Gastrocnemius medialis (tissue), 4 donors: ENCODE measurements at regions not wholly inside any gene's neighbourhood (a gene's known extent, or its start where the extent isn't known, plus 50 kb on each side); places are given as distances from the start of the nearest gene placed in this dataset.

Experiments used
- CTCF ChIP-seq, 5 experiments: fragments of 450-650 bp in 3 of 5; fragments of 200-600 bp in 2 of 5; sonication (generic) in 2 of 5; IDR thresholded peaks in 4 of 5; conservative IDR thresholded peaks in 1 of 5; 1 replicate in 4 of 5; 2 replicates in 1 of 5; pipeline ENCODE4 v1.5.1; 2016 to 2019; ENCODE audit warnings: antibody characterized with exemption in 5 of 5, mild to moderate bottlenecking in 3 of 5, moderate library complexity in 3 of 5
- POLR2A ChIP-seq, 2 donors: fragments of 450-650 bp; IDR thresholded peaks; one replicate each; pipeline ENCODE4 v1.6.1; 2017; ENCODE audit warnings: antibody characterized with exemption in 2 of 2, mild to moderate bottlenecking in 2 of 2, moderate library complexity in 2 of 2

- TF ChIP-seq CTCF (IDR thresholded peaks at IDR 0.05 in 4 of 5, conservative IDR thresholded peaks at IDR 0.05 in 1 of 5) (no peak), POLR2A (IDR thresholded peaks at IDR 0.05) (no peak)
Measured at GRCh38 chrX:26670521-26670920, 454.6 kb downstream of the MAGEB5 start.
